ENCODE measurements at regions not wholly inside any gene's neighbourhood (a gene's known extent, or its start where the extent isn't known, plus 50 kb on each side); places are given as distances from the start of the nearest gene placed in this dataset.

DNA sequence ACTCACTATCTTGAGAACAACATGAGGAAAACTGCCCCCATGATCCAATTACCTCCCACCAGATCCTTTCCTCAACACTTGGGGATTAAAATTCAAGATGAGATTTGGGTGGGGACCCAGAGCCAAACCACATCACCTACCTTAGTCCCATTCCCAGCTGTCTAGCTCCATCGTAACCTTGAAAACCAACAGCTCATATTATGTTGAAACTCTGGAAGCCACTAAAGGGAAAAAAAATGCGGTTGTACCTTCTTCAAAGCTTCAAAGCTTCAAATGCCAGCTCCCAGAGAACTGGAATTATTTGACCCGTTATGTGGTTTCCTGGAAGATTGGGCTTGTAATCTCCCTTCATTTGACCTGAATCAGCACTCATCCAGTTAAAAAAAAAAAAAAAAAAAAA lies 223.1 kb upstream of the GPC6 start:
- TF ChIP-seq, protein P1, sequence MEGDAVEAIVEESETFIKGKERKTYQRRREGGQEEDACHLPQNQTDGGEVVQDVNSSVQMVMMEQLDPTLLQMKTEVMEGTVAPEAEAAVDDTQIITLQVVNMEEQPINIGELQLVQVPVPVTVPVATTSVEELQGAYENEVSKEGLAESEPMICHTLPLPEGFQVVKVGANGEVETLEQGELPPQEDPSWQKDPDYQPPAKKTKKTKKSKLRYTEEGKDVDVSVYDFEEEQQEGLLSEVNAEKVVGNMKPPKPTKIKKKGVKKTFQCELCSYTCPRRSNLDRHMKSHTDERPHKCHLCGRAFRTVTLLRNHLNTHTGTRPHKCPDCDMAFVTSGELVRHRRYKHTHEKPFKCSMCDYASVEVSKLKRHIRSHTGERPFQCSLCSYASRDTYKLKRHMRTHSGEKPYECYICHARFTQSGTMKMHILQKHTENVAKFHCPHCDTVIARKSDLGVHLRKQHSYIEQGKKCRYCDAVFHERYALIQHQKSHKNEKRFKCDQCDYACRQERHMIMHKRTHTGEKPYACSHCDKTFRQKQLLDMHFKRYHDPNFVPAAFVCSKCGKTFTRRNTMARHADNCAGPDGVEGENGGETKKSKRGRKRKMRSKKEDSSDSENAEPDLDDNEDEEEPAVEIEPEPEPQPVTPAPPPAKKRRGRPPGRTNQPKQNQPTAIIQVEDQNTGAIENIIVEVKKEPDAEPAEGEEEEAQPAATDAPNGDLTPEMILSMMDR (IDR thresholded peaks at IDR 0.05; ENCODE audit: unreplicated experiment): no peak
- Mint-ChIP-seq H3K9me3 (ENCODE audit: low read depth) (peaks cover 23% of the 10 kb centered on the region), H3K4me3 (ENCODE audit: low read depth) (no peak overlapping the region), H3K27me3 (no peaks in the 10 kb centered on the region), H3K27ac (no peak overlapping the region), H3K36me3 (ENCODE audit: insufficient read depth) (no peaks in the 10 kb centered on the region), H3K4me1 (ENCODE audit: low read depth) (no peaks in the 10 kb centered on the region)
- DNase-seq (ENCODE audit: low spot score, unreplicated experiment): no peak

DNA sequence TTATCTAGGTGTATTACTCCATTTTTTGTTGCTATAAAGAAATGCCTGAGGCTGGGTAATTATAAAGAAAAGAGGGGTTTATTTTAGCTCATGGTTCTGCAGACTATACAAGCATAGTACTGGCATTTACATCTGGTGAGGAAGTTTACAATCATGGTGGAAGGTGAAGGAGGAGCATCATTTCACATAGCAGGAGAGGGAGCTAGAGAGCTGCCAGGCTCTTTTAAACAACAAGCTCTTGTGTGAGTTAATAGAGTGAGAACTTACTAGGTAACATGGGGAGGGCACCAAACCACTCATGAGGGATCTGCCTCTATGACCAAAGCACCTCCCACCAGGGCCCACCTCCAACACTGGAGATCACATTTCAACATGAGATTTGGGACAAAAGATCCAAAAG lies 221.7 kb upstream of the GPC6 start:
- H3K4me3 Mint-ChIP-seq (ENCODE audit: low read depth): no peak overlapping the region
- DNase-seq (ENCODE audit: low spot score, unreplicated experiment): no peak
- peaks cover 28% of the 10 kb centered on the region for H3K9me3 Mint-ChIP-seq (ENCODE audit: low read depth)
- H3K27ac Mint-ChIP-seq: no peak overlapping the region
- TF ChIP-seq, protein P1 (IDR thresholded peaks at IDR 0.05; ENCODE audit: unreplicated experiment): no peak
- no peaks in the 10 kb centered on the region for H3K4me1 Mint-ChIP-seq (ENCODE audit: low read depth)
- no peaks in the 10 kb centered on the region for H3K36me3 Mint-ChIP-seq (ENCODE audit: insufficient read depth)
- H3K27me3 Mint-ChIP-seq: no peaks in the 10 kb centered on the region

DNA sequence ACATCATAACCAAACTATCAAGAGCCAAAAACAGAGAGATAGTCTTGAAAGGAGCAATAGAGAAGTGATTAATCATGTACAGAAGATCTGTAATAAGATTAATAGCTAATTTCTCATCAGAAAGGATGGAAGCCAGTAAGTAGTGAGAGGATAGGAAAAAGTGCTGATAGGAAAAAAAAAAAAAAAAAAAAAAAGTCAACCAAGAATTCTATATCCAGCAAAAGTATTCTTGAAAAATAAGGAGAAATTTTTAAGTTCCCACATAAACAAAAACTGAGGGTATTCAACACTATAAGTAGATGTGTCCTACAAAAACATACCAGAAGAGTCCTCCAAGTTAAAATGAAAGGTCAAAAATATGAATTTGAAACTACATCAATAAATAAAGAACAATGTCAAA lies 218.7 kb upstream of the GPC6 start:
- no peaks in the 10 kb centered on the region for H3K4me1 Mint-ChIP-seq (ENCODE audit: low read depth)
- H3K27me3 Mint-ChIP-seq: no peaks in the 10 kb centered on the region
- no peak overlapping the region for H3K27ac Mint-ChIP-seq
- no peak overlapping the region for H3K4me3 Mint-ChIP-seq (ENCODE audit: low read depth)
- peaks cover 28% of the 10 kb centered on the region for H3K9me3 Mint-ChIP-seq (ENCODE audit: low read depth)
- no peaks in the 10 kb centered on the region for H3K36me3 Mint-ChIP-seq (ENCODE audit: insufficient read depth)
- TF ChIP-seq, protein P1 (IDR thresholded peaks at IDR 0.05; ENCODE audit: unreplicated experiment): no peak
- no peak for DNase-seq (ENCODE audit: low spot score, unreplicated experiment)

DNA sequence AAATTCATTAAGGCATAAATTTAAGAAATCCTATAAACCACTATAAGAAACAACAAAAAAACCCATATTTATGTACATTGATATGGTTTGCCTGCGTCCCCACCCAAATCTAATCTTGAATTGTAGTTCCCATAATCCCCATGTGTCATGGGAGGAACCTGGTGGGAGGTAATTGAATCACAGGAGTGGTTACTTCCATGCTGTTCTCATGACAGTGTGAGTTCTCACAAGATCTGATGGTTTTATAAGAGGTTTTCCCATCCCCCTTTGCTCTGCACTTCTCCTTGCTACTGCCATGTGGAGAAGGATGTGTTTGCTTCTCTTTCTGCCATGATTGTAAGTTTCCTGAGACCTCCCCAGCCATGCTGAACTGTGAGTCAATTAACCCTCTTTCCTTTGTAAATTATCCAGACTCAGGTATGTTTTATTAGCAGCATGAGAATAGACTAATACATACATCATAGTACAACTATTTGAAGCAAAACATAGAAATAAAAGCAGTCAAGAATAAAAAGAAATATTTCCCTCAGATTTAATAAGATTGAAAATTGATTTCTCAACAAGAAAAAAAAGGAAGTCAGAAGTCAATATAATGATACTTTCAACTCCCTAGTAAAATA lies 209.0 kb upstream of the GPC6 start:
- no peaks in the 10 kb centered on the region for H3K27me3 Mint-ChIP-seq
- no peak overlapping the region for H3K4me3 Mint-ChIP-seq (ENCODE audit: low read depth)

DNA sequence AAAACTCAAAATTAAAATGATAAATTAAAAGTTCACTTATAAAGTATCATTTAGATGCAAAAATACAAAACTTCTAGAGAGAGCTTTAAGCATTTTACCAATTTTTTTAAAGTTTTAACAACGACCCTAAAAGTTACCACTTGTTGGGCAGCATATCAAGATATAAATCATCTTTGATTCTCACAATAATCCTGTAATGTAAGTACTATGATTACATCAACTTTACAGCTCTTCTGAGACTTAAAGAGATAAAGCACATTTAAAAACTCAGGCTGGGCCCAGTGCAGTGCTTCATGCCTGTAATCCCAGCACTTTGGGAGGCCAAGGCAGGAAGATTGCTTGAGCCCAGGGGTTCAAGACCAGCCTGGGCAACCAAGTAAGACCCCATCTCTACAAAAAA lies 202.7 kb upstream of the GPC6 start:
- Mint-ChIP-seq H3K27ac (no peak overlapping the region), H3K36me3 (ENCODE audit: insufficient read depth) (no peaks in the 10 kb centered on the region), H3K4me3 (ENCODE audit: low read depth) (no peak overlapping the region), H3K4me1 (ENCODE audit: low read depth) (no peaks in the 10 kb centered on the region), H3K27me3 (no peaks in the 10 kb centered on the region), H3K9me3 (ENCODE audit: low read depth) (peaks cover 3% of the 10 kb centered on the region)
- no peak for DNase-seq (ENCODE audit: low spot score, unreplicated experiment)
- TF ChIP-seq, protein P1 (IDR thresholded peaks at IDR 0.05; ENCODE audit: unreplicated experiment): no peak

More for the DNA sequence above, 209.0 kb upstream of the GPC6 start:
- DNase-seq (ENCODE audit: low spot score, unreplicated experiment): no peak
- TF ChIP-seq, protein P1 (IDR thresholded peaks at IDR 0.05; ENCODE audit: unreplicated experiment): no peak
- no peak overlapping the region for H3K27ac Mint-ChIP-seq
- H3K36me3 Mint-ChIP-seq (ENCODE audit: insufficient read depth): no peaks in the 10 kb centered on the region
- no peaks in the 10 kb centered on the region for H3K4me1 Mint-ChIP-seq (ENCODE audit: low read depth)
- H3K9me3 Mint-ChIP-seq (ENCODE audit: low read depth): peaks cover 34% of the 10 kb centered on the region

Data from progenitor cell of endocrine pancreas (in vitro differentiated cells).